ENCODE measurements at regions not wholly inside any gene's neighbourhood (a gene's known extent, or its start where the extent isn't known, plus 50 kb on each side); places are given as distances from the start of the nearest gene placed in this dataset.
"Not testable (repeated sequence)": the region's sequence is repeated elsewhere in the genome, so short reads cannot be mapped to it uniquely, and the experiment has no call there.

DNA sequence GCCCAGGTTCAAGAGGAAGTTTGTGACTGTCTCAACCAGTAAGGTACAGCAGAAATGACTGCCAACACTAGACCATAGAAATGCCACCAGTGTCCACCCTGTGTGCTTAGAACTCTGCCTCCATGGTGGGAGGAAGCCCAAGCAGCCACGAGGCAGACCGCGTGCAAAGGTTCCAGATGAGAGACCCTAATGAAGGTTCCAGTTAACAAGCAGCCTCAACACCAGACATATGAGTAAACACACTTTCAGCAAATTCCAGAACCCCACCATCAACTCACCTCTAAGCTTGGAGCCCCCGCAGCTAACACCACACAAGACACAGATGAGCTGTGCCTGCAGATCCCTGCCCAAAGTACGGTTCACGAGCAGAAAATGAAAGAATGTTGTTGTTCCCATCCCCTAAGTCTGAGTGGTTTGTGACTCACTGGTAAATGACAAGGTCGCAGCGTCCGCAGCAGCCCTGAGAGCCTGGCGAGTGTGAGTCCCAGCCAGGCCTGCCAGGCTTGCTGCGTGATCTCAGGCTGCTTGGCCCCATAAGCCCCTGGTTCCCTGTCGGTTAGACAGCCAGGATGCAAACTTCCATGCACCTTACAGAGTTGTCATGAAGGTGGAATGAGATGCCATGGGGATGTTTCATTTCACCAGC lies 193.7 kb downstream of the C16orf95 start:
- Histone ChIP-seq H3K9me3 (ENCODE audit: insufficient read depth, low read length) (no peaks in the 10 kb centered on the region), H3K4me3 (ENCODE audit: low read length) (no peak overlapping the region), H2AFZ (ENCODE audit: low read depth, low read length) (no peak overlapping the region), H3K4me2 (ENCODE audit: low read length) (no peak overlapping the region), H3K4me1 (ENCODE audit: low read length) (no peaks in the 10 kb centered on the region), H3K27me3 (ENCODE audit: low read depth, low read length) (no peaks in the 10 kb centered on the region; the same call in 1 of the 2 replicates), H3K36me3 (replicated peaks; ENCODE audit: low read depth, low read length) (no peaks in the 10 kb centered on the region), H4K20me1 (ENCODE audit: insufficient read depth, low read length) (no peaks in the 10 kb centered on the region), H3K9ac (ENCODE audit: low read length) (no peak overlapping the region), H3K27ac (ENCODE audit: low read length) (no peak overlapping the region), H3K79me2 (ENCODE audit: low read length) (no peaks in the 10 kb centered on the region)
- TF ChIP-seq, protein P1, sequence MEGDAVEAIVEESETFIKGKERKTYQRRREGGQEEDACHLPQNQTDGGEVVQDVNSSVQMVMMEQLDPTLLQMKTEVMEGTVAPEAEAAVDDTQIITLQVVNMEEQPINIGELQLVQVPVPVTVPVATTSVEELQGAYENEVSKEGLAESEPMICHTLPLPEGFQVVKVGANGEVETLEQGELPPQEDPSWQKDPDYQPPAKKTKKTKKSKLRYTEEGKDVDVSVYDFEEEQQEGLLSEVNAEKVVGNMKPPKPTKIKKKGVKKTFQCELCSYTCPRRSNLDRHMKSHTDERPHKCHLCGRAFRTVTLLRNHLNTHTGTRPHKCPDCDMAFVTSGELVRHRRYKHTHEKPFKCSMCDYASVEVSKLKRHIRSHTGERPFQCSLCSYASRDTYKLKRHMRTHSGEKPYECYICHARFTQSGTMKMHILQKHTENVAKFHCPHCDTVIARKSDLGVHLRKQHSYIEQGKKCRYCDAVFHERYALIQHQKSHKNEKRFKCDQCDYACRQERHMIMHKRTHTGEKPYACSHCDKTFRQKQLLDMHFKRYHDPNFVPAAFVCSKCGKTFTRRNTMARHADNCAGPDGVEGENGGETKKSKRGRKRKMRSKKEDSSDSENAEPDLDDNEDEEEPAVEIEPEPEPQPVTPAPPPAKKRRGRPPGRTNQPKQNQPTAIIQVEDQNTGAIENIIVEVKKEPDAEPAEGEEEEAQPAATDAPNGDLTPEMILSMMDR (IDR thresholded peaks at IDR 0.05; ENCODE audit: low read depth, low read length) = no peak
- TF ChIP-seq EZH2phosphoT487 (IDR thresholded peaks at IDR 0.05; ENCODE audit: low read depth) = no peak

DNA sequence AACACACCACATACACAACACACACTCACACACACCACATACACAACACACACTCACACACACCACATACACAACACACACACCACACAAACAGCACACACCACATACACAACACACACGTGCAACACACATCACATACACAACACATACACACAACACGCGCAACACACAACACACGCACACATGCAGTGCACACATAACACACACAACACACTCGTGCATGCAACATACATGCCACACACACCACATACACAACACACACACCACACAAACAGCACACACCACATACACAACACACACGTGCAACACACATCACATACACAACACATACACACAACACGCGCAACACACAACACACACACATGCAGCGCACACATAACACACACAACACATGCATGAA lies 192.8 kb downstream of the C16orf95 start:
- H3K79me2 ChIP-seq (ENCODE audit: low read length); H3K4me2 ChIP-seq (ENCODE audit: low read length); H3K36me3 ChIP-seq (replicated peaks; ENCODE audit: low read depth, low read length); H4K20me1 ChIP-seq (ENCODE audit: insufficient read depth, low read length); H3K27ac ChIP-seq (ENCODE audit: low read length); H3K9me3 ChIP-seq (ENCODE audit: insufficient read depth, low read length); H3K4me1 ChIP-seq (ENCODE audit: low read length); H2AFZ ChIP-seq (ENCODE audit: low read depth, low read length); H3K27me3 ChIP-seq (ENCODE audit: low read depth, low read length); H3K9ac ChIP-seq (ENCODE audit: low read length); H3K4me3 ChIP-seq (ENCODE audit: low read length): not testable (repeated sequence)

DNA sequence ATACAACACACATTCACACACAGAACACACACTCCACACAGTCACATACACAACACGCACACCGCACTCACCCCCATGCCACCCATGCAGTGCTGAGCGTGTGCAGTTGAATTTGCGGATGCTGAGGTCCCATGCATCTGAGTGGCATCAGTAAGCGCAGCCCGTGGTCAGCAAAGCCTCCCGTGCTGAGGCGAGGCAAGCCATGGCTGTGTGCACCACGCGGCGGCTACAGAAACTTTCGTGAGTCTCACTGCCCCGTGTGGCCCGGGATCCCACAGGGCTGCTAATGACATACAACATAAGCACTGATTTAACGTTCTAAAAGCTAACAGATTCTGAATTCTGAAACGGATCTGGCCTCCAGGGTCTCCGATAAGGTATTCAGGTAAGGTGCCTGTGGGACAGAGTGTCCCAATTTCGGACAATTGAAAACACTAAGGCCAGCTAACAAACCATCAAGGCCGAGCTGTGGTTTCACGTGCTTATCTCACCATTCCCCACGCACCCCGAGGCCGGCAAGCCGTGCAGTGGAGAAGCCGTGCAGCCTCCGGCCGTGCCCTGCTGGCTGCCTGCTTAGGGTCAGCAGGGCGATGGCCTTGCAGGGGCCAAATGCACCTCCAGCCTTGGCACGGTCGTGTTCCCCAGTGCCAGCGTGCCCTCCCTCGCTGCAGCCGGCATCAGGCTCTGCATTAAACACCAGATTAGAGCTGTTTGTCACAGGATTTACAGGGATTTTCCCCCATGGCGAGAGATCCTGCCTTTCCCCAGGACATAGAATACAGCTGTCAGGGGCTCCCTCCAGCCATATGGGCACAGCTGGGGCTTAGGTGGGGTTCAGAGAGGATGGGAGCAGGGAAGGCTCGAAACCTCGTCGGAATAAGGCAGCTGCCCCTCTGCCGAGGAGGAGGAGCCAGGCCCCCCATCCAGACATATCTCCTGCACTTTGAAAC lies 191.7 kb downstream of the C16orf95 start:
- Histone ChIP-seq H2AFZ (ENCODE audit: low read depth, low read length) (no peak overlapping the region), H3K27ac (ENCODE audit: low read length) (no peak overlapping the region), H3K27me3 (ENCODE audit: low read depth, low read length) (no peaks in the 10 kb centered on the region; the same call in 1 of the 2 replicates), H3K4me2 (ENCODE audit: low read length) (no peak overlapping the region), H3K79me2 (ENCODE audit: low read length) (no peaks in the 10 kb centered on the region), H3K9ac (ENCODE audit: low read length) (no peak overlapping the region), H3K36me3 (replicated peaks; ENCODE audit: low read depth, low read length) (no peaks in the 10 kb centered on the region), H4K20me1 (ENCODE audit: insufficient read depth, low read length) (no peaks in the 10 kb centered on the region), H3K4me1 (ENCODE audit: low read length) (no peaks in the 10 kb centered on the region), H3K9me3 (ENCODE audit: insufficient read depth, low read length) (no peaks in the 10 kb centered on the region), H3K4me3 (ENCODE audit: low read length) (no peak overlapping the region)
- TF ChIP-seq, protein P1 (IDR thresholded peaks at IDR 0.05; ENCODE audit: low read depth, low read length) = no peak
- TF ChIP-seq EZH2phosphoT487 (IDR thresholded peaks at IDR 0.05; ENCODE audit: low read depth) = no peak

DNA sequence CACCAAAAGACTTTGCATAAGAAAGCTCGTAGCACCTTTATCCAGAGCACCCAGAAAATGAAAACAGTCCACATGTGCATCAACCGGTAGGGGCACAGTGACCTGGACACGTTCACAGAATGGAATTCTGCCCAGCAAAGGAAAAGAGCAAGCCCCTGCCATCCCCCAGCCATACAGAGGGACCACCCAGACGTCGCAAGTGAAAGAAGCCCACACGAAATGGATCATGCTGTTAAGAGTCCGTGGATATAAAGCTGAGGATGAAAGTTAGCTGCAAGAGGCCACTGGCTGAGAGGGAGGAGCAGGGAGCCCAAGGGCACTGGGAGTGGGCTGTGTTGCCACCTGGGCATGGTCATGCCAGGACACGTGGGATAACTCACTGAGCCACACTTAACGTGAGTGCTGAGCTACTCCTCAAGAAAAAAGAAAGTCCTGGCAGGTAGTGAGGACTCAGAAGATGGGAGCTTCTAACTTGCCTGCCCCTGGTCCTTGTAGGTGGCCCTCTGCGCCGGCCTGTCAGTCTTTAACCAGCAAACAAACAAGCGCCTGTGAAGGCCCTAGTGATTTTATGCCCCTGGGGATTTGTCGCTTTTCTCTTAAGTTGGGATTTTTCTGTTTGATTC lies 190.7 kb downstream of the C16orf95 start:
- H2AFZ ChIP-seq (ENCODE audit: low read depth, low read length) = no peak overlapping the region
- H3K27me3 ChIP-seq (ENCODE audit: low read depth, low read length) = no peaks in the 10 kb centered on the region
- no peaks in the 10 kb centered on the region for H3K36me3 ChIP-seq (replicated peaks; ENCODE audit: low read depth, low read length)
- no peak for TF ChIP-seq EZH2phosphoT487 (IDR thresholded peaks at IDR 0.05; ENCODE audit: low read depth)
- TF ChIP-seq, protein P1 (IDR thresholded peaks at IDR 0.05; ENCODE audit: low read depth, low read length) = no peak
- H3K9ac ChIP-seq (ENCODE audit: low read length) = no peak overlapping the region
- no peaks in the 10 kb centered on the region for H3K79me2 ChIP-seq (ENCODE audit: low read length)
- no peaks in the 10 kb centered on the region for H3K9me3 ChIP-seq (ENCODE audit: insufficient read depth, low read length)
- no peaks in the 10 kb centered on the region for H4K20me1 ChIP-seq (ENCODE audit: insufficient read depth, low read length)
- H3K4me3 ChIP-seq (ENCODE audit: low read length) = no peak overlapping the region
- no peak overlapping the region for H3K27ac ChIP-seq (ENCODE audit: low read length)
- H3K4me1 ChIP-seq (ENCODE audit: low read length) = no peaks in the 10 kb centered on the region
- no peak overlapping the region for H3K4me2 ChIP-seq (ENCODE audit: low read length)
